ENCODE measurements at regions not wholly inside any gene's neighbourhood (a gene's known extent, or its start where the extent isn't known, plus 50 kb on each side); places are given as distances from the start of the nearest gene placed in this dataset.
A peak's percentile ranks its signal among the peaks of the same experiment; 100 is the strongest.

GRCh38 chr11:97140885-97141494 is 751.2 kb downstream of the JRKL start:
- no peak for DNase-seq

- no peak for DNase-seq
These were observed 753.6 kb downstream of the JRKL start for GRCh38 chr11:97143463-97143862.

- DNase-seq, result peak; percentile 17 to 23
These were observed 759.9 kb downstream of the JRKL start for GRCh38 chr11:97149741-97150140.

- no peak for DNase-seq
These were observed 767.5 kb downstream of the JRKL start for GRCh38 chr11:97157221-97157740.

GRCh38 chr11:97158243-97158642 is 768.4 kb downstream of the JRKL start:
- DNase-seq, result no peak

- DNase-seq, result no peak
These were observed 773.9 kb downstream of the JRKL start for GRCh38 chr11:97163631-97164191.

GRCh38 chr11:97201743-97202612 is 812.2 kb downstream of the JRKL start:
- no peak for DNase-seq

GRCh38 chr11:97202613-97203292 is 812.9 kb downstream of the JRKL start:
- DNase-seq, result no peak

GRCh38 chr11:97218011-97218410 is 828.2 kb downstream of the JRKL start:
- no peak for DNase-seq

- DNase-seq, result no peak
These were observed 833.8 kb downstream of the JRKL start for GRCh38 chr11:97223647-97224046.

GRCh38 chr11:97224396-97224795 is 834.6 kb downstream of the JRKL start:
- DNase-seq, result no peak

- DNase-seq, result no peak
These were observed 836.0 kb downstream of the JRKL start for GRCh38 chr11:97225794-97226193.

- peak in 1 of 2 donors; percentile 15 for DNase-seq
These were observed 840.1 kb downstream of the JRKL start for GRCh38 chr11:97229936-97230335.

GRCh38 chr11:97231231-97231630 is 841.4 kb downstream of the JRKL start:
- no peak for DNase-seq

GRCh38 chr11:97234016-97234415 is 844.2 kb downstream of the JRKL start:
- no peak for DNase-seq

- DNase-seq, result no peak
These were observed 847.3 kb downstream of the JRKL start for GRCh38 chr11:97237151-97237550.

GRCh38 chr11:97247601-97248000 is 857.8 kb downstream of the JRKL start:
- no peak for DNase-seq

GRCh38 chr11:97254790-97255189 is 865.0 kb downstream of the JRKL start:
- no peak for DNase-seq

GRCh38 chr11:97259434-97259833 is 869.6 kb downstream of the JRKL start:
- DNase-seq, result no peak

- DNase-seq, result no peak
These were observed 870.1 kb downstream of the JRKL start for GRCh38 chr11:97259884-97260283.

- no peak for DNase-seq
These were observed 873.5 kb downstream of the JRKL start for GRCh38 chr11:97263183-97263858.

- DNase-seq, result no peak
These were observed 879.7 kb downstream of the JRKL start for GRCh38 chr11:97269527-97269926.
